Superior temporal gyrus (tissue), 1 donor: ENCODE measurements at regions not wholly inside any gene's neighbourhood (a gene's known extent, or its start where the extent isn't known, plus 50 kb on each side); places are given as distances from the start of the nearest gene placed in this dataset.
"Not testable (repeated sequence)": the region's sequence is repeated elsewhere in the genome, so short reads cannot be mapped to it uniquely, and the experiment has no call there.

ENCODE experiments used
- DNase-seq: peaks from one replicate; pipeline ENCODE4 v3.0.0-alpha.2; 2016; ENCODE audit errors: extremely low spot score

- no peak for DNase-seq
Observed at GRCh38 chr12:90504806-90505205, 450.2 kb downstream of the CCER1 start.

DNA sequence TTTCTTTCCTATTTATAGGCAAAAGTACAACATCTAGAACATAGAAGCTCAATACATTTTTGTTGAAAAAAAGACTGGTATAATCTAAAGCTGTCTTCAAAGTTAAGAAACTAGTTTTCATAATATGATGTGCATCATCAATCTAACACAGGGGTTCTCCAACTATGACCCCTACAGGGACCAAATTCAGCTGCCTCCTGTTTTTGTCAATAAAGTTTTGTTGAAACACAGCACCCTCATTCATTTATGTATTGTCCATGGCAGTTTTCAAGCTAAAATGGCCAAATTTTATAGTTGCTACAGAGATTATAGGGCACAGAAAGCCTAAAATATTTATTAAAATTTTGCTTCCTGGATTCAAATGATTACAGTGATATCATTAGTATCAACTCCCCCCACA is 452.9 kb downstream of the CCER1 start:
- no peak for DNase-seq

DNA sequence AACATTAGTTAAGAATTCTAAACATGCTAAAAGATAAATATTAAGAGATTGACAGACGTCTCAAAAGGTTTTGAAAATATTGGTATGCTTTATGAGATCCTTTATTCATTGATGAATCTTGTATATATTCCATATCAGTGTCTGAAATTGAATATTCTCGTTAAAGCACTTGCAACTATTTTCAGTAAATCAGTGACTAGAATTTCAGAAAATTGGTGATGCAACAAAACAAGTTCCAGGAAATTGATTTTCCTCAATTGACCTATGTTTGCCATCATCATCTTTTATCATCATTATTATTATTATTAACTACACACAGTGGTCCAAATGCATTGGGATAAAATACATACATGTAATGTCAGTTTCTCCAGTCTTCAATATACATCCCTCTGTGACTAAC is 453.6 kb downstream of the CCER1 start:
- DNase-seq: no peak

DNA sequence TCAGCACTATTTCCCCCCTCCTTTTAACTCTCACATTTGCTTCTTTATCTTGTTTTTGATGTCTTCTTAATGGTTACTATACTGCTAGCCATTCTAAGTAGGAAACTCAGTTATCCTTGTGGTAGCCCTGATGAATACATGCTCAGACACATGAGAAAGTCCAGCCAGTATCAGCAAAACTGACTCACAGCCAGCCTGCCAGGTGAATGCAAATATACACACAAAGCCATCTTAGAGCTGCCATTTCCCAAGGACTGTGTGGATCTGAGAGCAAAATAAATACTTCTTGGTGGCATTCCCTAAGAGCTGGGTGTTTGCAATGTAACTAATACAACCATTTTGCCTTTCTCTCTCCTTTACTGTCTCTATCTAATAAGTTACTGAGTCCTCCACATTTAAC is 455.2 kb downstream of the CCER1 start:
- no peak for DNase-seq

DNA sequence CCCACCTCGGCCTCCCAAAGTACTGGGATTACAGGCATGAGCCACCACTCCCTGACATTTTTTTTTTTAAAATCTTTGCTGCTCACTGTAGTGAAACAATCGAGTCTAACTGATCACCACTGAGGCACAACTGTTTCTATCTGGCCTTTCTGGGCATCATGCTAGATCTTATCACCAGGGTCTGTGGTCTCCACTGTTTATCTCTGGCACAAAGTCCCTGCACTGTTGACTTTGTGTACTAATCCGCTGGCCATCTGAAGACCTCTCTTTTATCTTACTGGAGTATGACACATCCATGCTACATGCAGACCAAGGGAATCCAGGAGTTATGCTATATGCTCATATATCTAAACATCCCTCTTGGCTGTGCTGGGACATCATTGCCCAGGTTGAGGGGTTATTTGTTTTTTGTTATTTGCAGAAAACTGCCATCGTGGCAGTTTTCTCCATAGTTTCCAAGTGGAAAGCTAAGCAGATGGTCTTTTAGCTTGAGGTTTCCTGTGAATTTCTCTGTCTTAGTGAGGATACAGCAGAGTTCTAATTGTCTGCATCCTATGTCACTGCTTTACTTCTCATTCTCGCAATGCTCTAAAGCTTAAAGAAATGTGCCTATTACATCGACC is 456.9 kb downstream of the CCER1 start:
- DNase-seq: no peak

GRCh38 chr12:90490355-90490754 is 464.6 kb downstream of the CCER1 start:
- DNase-seq: no peak

GRCh38 chr12:90489141-90489540 is 465.8 kb downstream of the CCER1 start:
- DNase-seq: no peak

DNA sequence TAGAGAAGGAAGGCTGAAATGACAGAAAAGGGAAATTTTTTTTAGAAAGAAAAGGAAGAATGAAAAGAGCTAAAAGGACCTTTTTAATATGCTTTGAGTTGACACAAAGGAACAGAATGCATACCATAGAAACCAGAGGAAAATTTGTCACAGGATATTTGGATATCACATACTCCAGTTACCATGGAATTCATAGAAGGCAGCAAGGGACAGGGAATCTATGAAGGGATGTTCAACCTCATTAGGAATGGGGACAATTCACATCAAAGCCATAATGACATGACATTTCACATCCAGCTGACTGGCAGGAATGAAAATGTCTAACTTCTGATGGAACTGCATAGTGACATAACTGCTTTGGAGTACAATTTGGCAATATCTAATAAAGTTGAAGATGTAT is 469.4 kb downstream of the CCER1 start:
- no peak for DNase-seq

- DNase-seq: no peak
Observed at GRCh38 chr12:90484094-90484493, 470.9 kb downstream of the CCER1 start.

DNA sequence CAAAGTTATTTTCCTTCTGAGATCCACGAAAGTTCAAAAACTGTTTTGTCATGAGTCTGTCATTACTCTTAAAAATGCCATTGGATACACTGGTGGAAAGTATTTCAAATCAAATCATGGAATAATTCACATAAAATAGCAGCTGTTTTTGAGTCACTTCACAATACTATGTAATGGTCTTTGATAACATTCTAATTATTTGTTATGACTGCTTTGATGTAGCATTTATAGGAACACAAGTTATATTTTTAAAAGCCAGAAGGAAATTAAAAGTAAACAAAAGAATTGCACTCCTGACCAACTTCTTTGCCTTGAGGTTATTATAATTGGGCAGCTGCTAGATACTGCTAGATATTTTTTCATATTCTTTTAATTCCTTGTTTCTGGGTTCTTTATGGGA is 473.2 kb downstream of the CCER1 start:
- no peak for DNase-seq

DNA sequence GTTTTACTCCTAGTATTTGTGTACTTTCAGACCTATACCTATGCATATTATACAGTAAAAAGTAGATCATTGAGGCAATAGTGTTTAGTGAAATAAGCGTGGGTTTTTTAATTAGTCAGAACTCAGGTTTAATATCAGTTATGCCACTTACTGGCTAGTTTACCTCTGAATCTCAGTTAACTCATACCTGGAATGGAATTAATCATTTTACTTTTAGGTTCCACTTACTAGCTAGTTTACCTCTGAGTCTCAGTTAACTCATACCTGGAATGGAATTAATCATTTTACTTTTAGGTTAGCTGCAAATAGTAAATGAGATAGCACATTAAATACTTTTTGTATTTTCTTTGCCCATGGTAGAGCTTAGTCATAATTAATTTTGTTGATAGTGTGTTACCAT is 475.7 kb downstream of the CCER1 start:
- no peak for DNase-seq

- DNase-seq: no peak
Observed at GRCh38 chr12:90473831-90474230, 481.1 kb downstream of the CCER1 start.

DNA sequence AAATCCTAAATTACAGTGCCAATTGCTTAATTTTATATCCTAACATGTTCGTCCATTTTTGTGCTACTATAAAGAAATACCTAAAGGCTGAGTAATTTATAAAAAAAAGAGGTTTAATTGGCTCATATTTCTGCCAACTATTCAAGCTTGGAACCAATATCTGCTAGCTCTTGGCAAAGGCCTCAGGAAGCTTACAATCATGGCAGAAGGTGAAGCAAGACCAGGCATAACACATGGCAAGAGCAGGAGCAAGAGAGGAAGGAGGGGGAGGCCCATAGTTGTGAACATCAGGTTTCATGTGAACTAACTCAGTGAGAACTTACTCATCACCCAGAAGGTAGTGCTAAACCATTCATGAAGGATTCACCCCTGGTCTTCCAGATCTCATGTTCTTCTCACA is 494.3 kb downstream of the CCER1 start:
- no peak for DNase-seq

GRCh38 chr12:90456248-90456647 is 498.7 kb downstream of the CCER1 start:
- DNase-seq: no peak

GRCh38 chr12:90455756-90456155 is 499.2 kb downstream of the CCER1 start:
- DNase-seq: no peak

GRCh38 chr12:90449611-90450010 is 505.4 kb downstream of the CCER1 start:
- no peak for DNase-seq

- DNase-seq: not testable (repeated sequence)
Observed at GRCh38 chr12:90443466-90443865, 511.5 kb downstream of the CCER1 start.

DNA sequence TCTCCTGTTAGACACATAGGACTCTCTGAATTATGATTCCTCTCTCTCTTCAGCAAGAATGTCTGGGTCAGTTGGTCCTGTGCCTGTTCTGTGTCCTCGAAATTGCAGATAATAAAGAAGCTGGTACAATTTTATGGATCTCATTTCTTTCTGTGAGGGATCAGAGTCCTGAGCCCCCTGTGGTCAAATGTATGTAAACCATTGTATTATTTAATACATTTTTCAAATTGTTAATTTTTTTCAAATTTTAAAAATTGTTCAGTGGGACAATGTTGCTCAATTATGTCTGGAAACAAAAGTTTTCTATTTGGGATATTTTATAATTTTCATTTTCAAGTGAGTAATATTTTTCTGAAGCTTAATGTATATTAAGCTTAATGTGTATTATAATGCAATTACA is 513.5 kb downstream of the CCER1 start:
- no peak for DNase-seq

- no peak for DNase-seq
Observed at GRCh38 chr12:90428881-90429280, 526.1 kb downstream of the CCER1 start.

- DNase-seq: no peak
Observed at GRCh38 chr12:90428465-90428864, 526.5 kb downstream of the CCER1 start.

GRCh38 chr12:90423965-90424364 is 531.0 kb downstream of the CCER1 start:
- DNase-seq: no peak

DNA sequence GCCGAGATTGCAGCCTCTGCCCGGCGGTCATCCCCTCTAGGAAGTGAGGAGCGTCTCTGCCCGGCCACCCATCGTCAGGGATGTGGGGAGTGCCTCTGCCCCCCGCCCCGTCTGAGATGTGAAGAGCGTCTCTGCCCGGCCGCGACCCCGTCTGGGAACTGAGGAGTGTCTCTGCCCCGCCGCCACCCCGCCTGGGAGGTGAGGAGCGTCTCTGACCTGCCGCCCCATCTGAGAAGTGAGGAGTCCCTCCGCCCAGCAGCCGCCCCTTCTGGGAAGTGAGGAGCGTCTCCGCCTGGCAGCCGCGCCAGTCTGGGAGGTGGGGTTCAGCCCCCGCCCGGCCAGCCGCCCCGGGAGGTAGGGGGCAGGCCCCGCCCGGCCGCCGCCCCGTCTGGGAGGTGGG is 544.0 kb downstream of the CCER1 start:
- no peak for DNase-seq

DNA sequence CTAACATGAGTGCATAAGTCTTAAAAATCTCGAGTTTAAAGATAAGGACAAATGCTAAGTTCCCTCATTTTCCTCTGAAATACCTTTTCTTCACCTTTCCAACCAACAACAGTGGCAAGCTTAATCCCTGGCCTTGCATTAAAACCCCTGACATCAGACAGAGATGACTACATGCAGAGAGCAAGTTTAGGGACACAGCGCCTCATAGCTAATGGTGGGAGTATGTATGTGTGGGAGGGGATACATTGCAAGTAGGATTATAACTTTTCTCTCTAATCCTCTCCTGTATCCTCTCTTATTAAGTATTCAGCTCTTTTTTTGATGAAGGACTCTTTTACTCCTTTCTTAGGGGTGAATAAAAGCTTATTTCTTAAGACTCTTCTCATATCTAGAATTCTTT is 547.1 kb downstream of the CCER1 start:
- no peak for DNase-seq

GRCh38 chr12:90404071-90404470 is 550.9 kb downstream of the CCER1 start:
- DNase-seq: no peak
